ENCODE measurements at regions not wholly inside any gene's neighbourhood (a gene's known extent, or its start where the extent isn't known, plus 50 kb on each side); places are given as distances from the start of the nearest gene placed in this dataset.

- TF ChIP-seq CTCF (conservative IDR thresholded peaks at IDR 0.05; ENCODE audit: low read length), result no peak
- TF ChIP-seq EZH2phosphoT487 (IDR thresholded peaks at IDR 0.05; ENCODE audit: borderline replicate concordance, low read depth, low read length), result no peak
Measured at GRCh38 chr15:69718916-69719315, 266.3 kb downstream of the RPLP1 start.
